GM23248 (cell line): ENCODE measurements at regions not wholly inside any gene's neighbourhood (a gene's known extent, or its start where the extent isn't known, plus 50 kb on each side); places are given as distances from the start of the nearest gene placed in this dataset.

Experiments used
- EZH2 ChIP-seq: fragments of 200-600 bp; sonication (generic); IDR thresholded peaks from 2 replicates; pipeline ENCODE4 v1.6.1; 2018; ENCODE audit warnings: antibody characterized with exemption, mild to moderate bottlenecking; ENCODE audit not compliant: insufficient read depth, poor library complexity, severe bottlenecking
- EZH2phosphoT487 ChIP-seq: fragments of 200-600 bp; sonication (generic); IDR thresholded peaks from 2 replicates; pipeline ENCODE4 v1.6.1; 2018; ENCODE audit warnings: antibody characterized with exemption, moderate library complexity, mild to moderate bottlenecking, low read depth; ENCODE audit not compliant: insufficient read depth

GRCh38 chr4:82235346-82235745 lies 138.4 kb downstream of the HNRNPD start:
- TF ChIP-seq EZH2: no peak
- TF ChIP-seq EZH2phosphoT487: no peak
